ENCODE measurements at regions not wholly inside any gene's neighbourhood (a gene's known extent, or its start where the extent isn't known, plus 50 kb on each side); places are given as distances from the start of the nearest gene placed in this dataset.
"Not testable (repeated sequence)": the region's sequence is repeated elsewhere in the genome, so short reads cannot be mapped to it uniquely, and the experiment has no call there.

DNA sequence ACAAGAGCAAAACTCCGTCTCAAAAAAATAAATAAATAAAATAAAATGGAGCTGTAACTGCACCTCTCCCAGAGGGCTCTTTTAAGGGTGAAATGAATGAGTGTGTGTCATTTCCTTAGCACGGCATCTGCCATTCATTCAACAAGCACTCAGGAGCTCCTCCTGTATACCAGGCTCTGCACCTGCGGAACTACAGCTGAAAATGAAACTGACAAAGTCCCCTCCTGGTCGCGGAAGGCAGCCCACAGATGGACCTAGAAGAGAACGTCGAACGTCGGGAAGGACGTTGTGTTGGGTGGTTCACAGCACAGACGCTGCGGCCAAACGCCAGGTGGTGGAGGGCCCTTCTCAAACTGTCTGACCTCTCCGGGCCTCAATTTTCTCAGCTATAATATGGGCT lies 256.4 kb downstream of the TFAP2C start:
- no peak for DNase-seq

GRCh38 chr20:56890011-56890410 lies 260.9 kb downstream of the TFAP2C start:
- no peak for DNase-seq

GRCh38 chr20:56893226-56893917 lies 264.3 kb downstream of the TFAP2C start:
- DNase-seq, result no peak

GRCh38 chr20:56896447-56896846 lies 267.3 kb downstream of the TFAP2C start:
- no peak for DNase-seq

- DNase-seq, result no peak
Observed at GRCh38 chr20:56897318-56897957, 268.3 kb downstream of the TFAP2C start.

GRCh38 chr20:56897958-56898349 lies 268.8 kb downstream of the TFAP2C start:
- DNase-seq, result no peak

GRCh38 chr20:56899506-56899905 lies 270.4 kb downstream of the TFAP2C start:
- no peak for DNase-seq

GRCh38 chr20:56900252-56900651 lies 271.1 kb downstream of the TFAP2C start:
- DNase-seq, result no peak

DNA sequence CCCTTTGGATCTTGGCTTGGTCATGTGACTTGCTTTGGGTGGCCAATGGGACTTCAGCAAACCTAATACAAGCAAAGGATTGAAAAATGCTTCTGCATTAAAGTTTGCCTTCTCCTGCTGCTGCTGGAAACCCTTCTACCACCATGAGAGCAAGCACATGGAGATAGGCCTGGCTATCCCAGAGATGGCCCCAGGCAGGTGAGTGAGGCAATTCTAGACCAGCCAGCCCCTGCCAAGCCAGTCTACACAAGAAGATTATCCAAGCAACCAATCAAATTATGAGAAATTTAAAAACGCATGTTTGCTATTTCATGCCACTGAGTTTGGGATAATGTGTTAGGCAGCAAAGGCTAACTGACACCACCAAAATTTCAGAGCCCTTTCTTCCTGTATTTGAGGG lies 274.3 kb downstream of the TFAP2C start:
- DNase-seq, result no peak

- no peak for DNase-seq
Observed at GRCh38 chr20:56903858-56904257, 274.8 kb downstream of the TFAP2C start.

DNA sequence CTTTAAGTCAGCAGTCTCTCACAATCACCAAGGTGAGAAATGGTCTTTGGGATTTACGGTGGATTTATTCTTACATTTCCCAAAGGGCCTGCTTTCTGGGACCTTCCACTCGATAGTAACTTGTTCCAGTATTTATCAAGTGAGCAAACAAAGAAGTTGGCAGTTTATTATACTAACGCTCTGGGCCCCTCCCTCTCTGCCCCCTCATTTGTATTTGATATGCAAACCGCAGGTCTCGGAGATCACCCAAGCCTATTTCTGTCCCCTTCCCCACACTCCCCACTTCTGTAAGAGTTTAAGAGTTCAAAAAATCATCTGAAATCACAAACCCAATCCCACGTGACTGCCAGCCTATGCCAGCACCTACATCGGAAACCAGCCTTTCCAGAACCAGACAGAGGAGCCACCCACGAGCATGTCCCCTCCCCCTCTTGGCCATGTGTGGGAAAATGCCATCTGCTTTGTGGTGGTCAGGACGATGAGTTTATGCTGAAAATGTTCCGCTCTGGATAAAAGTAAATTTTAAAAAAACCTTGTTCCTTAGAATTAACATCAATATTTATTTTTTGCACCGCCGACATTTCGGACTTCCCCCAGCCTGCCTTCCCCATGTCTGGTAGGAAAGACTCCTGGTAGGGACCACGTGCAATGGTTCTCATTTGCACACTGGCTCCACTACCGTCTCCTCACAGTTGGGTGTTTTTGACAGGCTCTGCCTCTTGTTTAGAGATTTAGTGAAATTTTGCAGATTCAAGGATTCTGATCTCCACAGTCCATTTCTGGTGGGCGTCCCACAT lies 281.0 kb downstream of the TFAP2C start:
- no peak for DNase-seq

DNA sequence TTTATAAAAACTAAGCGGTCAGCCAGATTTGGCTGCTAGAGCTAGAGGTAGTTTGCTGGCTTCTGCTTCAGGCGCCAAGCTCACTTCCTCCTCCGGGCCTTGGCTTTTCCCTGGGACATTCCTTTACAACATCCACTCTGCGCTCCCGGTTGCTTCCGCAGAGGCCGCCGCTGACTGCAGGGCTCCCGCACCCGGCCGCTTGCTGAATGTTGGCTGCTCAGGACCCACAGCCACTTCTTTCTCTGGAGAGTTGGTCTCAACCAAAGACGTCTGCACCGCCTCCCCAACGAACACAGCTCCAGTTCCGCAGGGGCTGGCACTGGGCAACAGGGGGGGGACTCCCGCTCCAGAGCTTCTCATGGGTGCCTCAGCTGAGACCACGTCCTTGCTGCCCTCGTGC lies 282.8 kb downstream of the TFAP2C start:
- no peak for DNase-seq

GRCh38 chr20:56914532-56914931 lies 285.4 kb downstream of the TFAP2C start:
- no peak for DNase-seq

DNA sequence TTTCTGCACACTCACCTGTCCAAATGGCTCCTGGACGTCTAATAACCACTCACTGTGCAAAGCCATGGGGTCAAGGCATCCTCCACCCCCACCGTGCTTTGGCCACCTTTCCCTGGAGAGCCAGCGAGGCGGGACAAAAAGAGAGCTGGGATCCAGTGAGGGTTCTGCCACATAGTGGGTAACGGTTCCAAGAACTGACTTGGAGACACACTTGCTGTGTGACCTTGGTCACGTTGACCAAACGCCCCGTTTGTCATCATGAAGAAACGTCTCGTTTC lies 287.2 kb downstream of the TFAP2C start:
- no peak for DNase-seq

DNA sequence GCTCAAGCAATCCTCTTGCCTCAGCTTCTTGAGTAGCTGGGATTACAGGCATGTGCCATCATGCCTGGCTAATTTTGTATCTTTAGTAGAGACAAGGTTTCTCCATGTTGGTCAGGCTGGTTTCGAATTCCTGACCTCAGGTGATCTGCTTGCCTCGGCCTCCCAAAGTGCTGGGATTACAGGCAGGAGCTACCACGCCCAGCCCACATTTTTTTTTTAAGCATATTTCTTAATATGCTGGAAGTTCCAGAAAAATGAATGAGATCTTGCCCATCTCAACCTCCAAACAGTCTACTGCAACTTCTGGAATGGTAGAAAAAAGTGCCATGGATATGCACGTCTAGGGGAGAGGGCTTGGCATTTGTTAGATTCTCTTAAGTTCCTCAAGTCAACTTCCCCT lies 290.9 kb downstream of the TFAP2C start:
- not testable (repeated sequence) for DNase-seq

DNA sequence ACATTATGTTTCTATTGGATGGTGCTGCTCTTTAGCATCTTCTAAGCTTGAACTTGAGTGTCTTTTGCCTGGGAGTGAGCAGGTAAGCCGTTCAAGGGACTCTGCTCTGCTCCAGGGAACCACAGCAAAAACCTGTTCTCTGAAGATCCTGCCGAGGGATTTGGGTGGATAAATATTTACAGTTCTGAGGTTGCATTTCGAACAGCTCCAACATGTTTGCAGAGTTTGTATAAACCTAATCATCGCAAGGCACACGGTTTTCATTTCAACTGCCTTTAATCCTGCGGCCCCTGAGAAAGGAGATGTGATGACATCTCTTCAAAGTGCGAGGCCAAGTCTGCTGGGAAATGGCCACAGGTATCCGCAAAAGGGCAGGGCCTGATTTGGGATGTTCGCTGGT lies 293.4 kb downstream of the TFAP2C start:
- DNase-seq, result no peak

DNA sequence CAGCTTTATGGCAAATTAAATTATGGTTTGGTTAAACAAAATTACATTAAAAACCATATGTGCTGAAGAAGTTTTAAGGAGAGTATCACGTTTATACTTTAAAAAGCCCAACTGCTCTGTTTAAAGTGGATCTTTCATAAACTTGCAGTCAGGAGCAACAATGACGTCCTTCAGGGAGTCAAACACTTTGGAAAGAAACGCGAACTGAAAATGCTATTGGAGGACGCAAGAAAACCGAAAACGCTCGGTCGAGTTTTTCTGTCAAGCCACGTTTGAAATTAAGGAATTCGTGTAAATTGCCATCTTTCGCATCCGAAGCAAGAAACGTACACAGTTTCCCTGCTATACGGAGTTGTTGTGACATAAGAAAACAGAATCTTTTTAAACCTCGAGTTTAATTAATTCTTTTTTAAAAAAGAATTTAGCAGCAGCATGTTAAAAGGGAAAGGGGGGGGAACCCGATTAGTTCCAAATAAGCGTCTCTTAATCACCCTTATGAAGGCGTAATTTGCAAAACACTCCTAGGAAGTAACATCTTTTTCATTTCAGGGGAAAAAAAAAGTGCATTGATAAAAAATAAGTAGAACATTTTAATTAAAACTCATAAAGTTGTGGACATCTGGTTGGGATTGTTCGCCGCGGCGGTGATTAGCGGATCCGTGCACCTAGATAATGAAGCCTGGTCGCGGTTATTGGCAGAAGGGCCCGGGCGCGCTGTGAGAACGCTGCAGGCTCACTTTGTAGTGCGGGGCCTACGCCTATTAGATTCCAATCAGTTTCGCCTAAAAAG lies 295.4 kb downstream of the TFAP2C start:
- no peak for DNase-seq

DNA sequence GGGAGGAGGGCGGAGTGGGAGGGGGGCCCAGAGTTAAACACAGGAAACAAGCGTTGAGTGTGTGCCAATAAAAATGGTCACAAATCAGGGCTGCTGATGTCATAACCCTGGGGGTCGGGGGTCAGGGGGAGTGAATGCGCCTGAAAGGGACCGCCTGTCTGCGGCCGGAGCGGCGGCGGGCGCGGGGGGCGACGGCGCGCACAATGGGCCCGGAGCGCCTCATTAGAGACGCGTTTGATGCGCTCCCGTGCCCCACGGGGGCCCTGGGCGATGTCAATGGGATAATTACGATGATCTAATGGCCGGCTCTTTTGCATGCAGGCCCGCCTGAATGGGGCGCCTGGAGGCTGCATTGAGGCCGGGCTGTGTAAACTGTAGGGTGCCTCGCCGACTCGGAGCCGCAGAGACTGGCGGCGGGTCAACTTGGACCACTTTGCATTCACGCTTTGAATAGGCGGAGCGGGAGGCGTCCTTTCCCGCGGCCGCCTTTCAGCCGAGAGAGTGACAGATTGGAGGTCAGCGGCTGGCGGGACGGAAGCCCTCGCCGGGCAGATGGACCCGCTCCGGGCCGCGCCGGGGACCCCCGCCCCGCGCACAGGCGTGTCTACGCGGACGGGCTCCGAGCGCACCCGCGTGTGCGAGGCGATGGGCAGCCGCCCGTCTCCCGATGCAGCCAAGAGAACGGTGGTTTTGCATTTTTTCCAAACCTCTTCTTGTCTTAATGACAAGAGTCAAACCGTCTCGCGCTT lies 296.1 kb downstream of the TFAP2C start:
- no peak for DNase-seq

- DNase-seq, result no peak
Observed at GRCh38 chr20:56925831-56926170, 296.7 kb downstream of the TFAP2C start.

GRCh38 chr20:56926501-56926900 lies 297.4 kb downstream of the TFAP2C start:
- DNase-seq, result no peak

DNA sequence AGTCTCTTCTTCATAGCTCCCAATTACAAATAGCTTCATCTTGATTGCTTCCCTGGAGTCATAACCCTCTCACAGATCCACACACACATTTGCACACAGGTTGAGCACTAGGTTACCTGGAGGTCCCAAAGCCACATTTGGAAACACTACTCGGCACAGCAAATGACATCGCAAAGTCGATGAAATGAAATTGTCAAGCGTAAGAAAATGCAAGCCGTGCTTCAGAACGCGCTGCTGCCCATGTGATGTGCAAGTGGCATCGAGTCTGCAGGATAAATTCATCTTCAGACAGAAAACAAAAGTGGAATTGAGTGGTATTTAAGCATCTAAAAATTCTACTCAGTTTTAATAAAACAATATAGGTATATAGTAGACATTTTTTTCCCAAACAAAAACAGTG lies 298.0 kb downstream of the TFAP2C start:
- DNase-seq, result no peak

DNA sequence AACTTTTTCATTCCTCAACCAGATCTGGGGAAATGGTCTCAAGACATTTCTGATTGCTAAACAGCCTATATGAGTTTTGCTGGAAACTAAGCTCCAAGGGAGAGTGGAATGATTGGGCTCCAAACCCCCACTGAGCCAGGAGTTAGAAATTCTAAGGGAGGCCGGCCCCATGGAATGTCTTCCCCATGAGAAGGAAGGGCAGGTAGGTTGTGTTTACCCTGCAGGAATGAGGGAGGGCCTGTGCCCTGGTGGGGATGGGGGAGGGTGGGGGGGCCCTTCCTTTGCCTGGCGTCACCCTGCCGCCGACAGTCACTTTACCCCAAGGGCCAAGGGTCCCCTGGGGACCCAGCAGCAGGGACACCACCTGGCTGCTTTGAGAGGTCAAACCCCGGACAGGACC lies 298.9 kb downstream of the TFAP2C start:
- no peak for DNase-seq

DNA sequence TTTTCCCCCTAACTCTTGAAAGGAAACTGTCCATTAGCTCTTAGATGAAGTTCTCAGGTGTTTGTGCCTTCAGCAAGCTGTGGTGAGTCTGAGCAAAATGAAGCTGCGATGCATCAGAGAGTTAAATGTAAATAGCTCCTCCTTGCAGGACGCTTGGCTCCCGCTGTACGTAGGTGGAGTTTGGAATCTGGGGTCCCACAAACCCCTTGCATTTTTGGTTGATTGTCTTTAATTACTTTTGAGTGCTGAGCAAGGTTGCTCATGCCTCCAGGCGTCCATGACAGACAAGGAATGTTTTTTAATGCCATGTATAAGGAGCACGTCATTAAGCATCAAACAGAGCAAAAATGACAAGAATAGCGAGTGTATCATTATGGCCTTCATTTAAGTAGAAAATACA lies 300.5 kb downstream of the TFAP2C start:
- no peak for DNase-seq

Data from activated effector memory CD4-positive, alpha-beta T cell treated with anti-CD3 and anti-CD28 coated beads, Interleukin-2, amount 50 U/mL, for 16 hours (primary cell).